ENCODE measurements at regions not wholly inside any gene's neighbourhood (a gene's known extent, or its start where the extent isn't known, plus 50 kb on each side); places are given as distances from the start of the nearest gene placed in this dataset.

DNA sequence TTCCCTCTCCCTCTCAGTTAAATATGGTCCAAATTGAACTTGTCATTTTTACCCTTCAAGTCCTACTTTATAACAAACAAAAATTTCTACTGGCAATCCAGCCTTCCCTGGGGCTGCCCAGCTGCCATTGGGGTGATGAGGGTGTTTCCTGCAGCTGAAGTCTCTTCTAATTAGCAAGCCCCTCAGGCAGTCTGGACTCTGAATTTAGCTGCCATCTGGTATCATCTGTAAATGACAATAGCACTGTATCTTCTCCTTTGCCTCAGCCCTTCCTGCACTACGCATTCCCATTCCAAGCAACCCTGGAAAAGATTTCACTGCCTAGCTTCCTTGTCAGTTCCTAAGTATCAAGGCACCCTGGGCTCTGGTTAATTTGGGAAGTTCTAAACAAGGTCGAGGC is 331.1 kb upstream of the KLF12 start:
- TF ChIP-seq, protein P1, sequence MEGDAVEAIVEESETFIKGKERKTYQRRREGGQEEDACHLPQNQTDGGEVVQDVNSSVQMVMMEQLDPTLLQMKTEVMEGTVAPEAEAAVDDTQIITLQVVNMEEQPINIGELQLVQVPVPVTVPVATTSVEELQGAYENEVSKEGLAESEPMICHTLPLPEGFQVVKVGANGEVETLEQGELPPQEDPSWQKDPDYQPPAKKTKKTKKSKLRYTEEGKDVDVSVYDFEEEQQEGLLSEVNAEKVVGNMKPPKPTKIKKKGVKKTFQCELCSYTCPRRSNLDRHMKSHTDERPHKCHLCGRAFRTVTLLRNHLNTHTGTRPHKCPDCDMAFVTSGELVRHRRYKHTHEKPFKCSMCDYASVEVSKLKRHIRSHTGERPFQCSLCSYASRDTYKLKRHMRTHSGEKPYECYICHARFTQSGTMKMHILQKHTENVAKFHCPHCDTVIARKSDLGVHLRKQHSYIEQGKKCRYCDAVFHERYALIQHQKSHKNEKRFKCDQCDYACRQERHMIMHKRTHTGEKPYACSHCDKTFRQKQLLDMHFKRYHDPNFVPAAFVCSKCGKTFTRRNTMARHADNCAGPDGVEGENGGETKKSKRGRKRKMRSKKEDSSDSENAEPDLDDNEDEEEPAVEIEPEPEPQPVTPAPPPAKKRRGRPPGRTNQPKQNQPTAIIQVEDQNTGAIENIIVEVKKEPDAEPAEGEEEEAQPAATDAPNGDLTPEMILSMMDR (IDR thresholded peaks at IDR 0.05) = no peak
- TF ChIP-seq POLR2A (IDR thresholded peaks at IDR 0.05) = no peak

Measured in breast epithelium (tissue), 3 donors.